ENCODE measurements at regions not wholly inside any gene's neighbourhood (a gene's known extent, or its start where the extent isn't known, plus 50 kb on each side); places are given as distances from the start of the nearest gene placed in this dataset.

- TF ChIP-seq CEBPB (IDR thresholded peaks at IDR 0.05) (no peak), REST (IDR thresholded peaks at IDR 0.05; ENCODE audit: low read depth) (no peak), FOXM1 (IDR thresholded peaks at IDR 0.05; ENCODE audit: borderline replicate concordance, low read depth) (no peak), EGR1 (IDR thresholded peaks at IDR 0.05) (no peak), USF1 (IDR thresholded peaks at IDR 0.05) (no peak), ZBTB7A (IDR thresholded peaks at IDR 0.05; ENCODE audit: low read depth) (no peak), NFIC (IDR thresholded peaks at IDR 0.05) (no peak), TEAD4 (IDR thresholded peaks at IDR 0.05) (no peak), YY1 (IDR thresholded peaks at IDR 0.05; ENCODE audit: low read depth) (no peak), TCF12 (IDR thresholded peaks at IDR 0.05; ENCODE audit: low read depth) (no peak), CREB1 (IDR thresholded peaks at IDR 0.05; ENCODE audit: low read depth) (no peak), EP300 (IDR thresholded peaks at IDR 0.05; ENCODE audit: borderline replicate concordance) (no peak), MAX (IDR thresholded peaks at IDR 0.05) (no peak), RAD21 (IDR thresholded peaks at IDR 0.05; ENCODE audit: low read depth) (no peak), TAF1 (IDR thresholded peaks at IDR 0.05; ENCODE audit: low read depth) (no peak)
Observed at GRCh38 chr5:105218018-105218417, 1655.4 kb upstream of the NUDT12 start.

- TF ChIP-seq REST (IDR thresholded peaks at IDR 0.05; ENCODE audit: low read depth) (no peak), EP300 (IDR thresholded peaks at IDR 0.05; ENCODE audit: borderline replicate concordance) (no peak), MAX (IDR thresholded peaks at IDR 0.05) (no peak), FOXM1 (IDR thresholded peaks at IDR 0.05; ENCODE audit: borderline replicate concordance, low read depth) (no peak), CEBPB (IDR thresholded peaks at IDR 0.05) (no peak), TEAD4 (IDR thresholded peaks at IDR 0.05) (no peak), TAF1 (IDR thresholded peaks at IDR 0.05; ENCODE audit: low read depth) (no peak), CREB1 (IDR thresholded peaks at IDR 0.05; ENCODE audit: low read depth) (no peak), EGR1 (IDR thresholded peaks at IDR 0.05) (no peak), NFIC (IDR thresholded peaks at IDR 0.05) (no peak), YY1 (IDR thresholded peaks at IDR 0.05; ENCODE audit: low read depth) (no peak), RAD21 (IDR thresholded peaks at IDR 0.05; ENCODE audit: low read depth) (no peak), USF1 (IDR thresholded peaks at IDR 0.05) (no peak), ZBTB7A (IDR thresholded peaks at IDR 0.05; ENCODE audit: low read depth) (no peak), TCF12 (IDR thresholded peaks at IDR 0.05; ENCODE audit: low read depth) (no peak)
Observed at GRCh38 chr5:105213078-105213477, 1650.5 kb upstream of the NUDT12 start.

- TF ChIP-seq YY1 (IDR thresholded peaks at IDR 0.05; ENCODE audit: low read depth): no peak
- TF ChIP-seq EGR1 (IDR thresholded peaks at IDR 0.05): no peak
- no peak for TF ChIP-seq CEBPB (IDR thresholded peaks at IDR 0.05)
- TF ChIP-seq MAX (IDR thresholded peaks at IDR 0.05): no peak
- TF ChIP-seq CREB1 (IDR thresholded peaks at IDR 0.05; ENCODE audit: low read depth): no peak
- no peak for TF ChIP-seq ZBTB7A (IDR thresholded peaks at IDR 0.05; ENCODE audit: low read depth)
- no peak for TF ChIP-seq TCF12 (IDR thresholded peaks at IDR 0.05; ENCODE audit: low read depth)
- no peak for TF ChIP-seq FOXM1 (IDR thresholded peaks at IDR 0.05; ENCODE audit: borderline replicate concordance, low read depth)
- no peak for TF ChIP-seq TEAD4 (IDR thresholded peaks at IDR 0.05)
- TF ChIP-seq NFIC (IDR thresholded peaks at IDR 0.05): no peak
Observed at GRCh38 chr5:105207066-105207465, 1644.5 kb upstream of the NUDT12 start.

- TF ChIP-seq EGR1 (IDR thresholded peaks at IDR 0.05): no peak
- no peak for TF ChIP-seq FOXM1 (IDR thresholded peaks at IDR 0.05; ENCODE audit: borderline replicate concordance, low read depth)
- TF ChIP-seq EP300 (IDR thresholded peaks at IDR 0.05; ENCODE audit: borderline replicate concordance): no peak
- no peak for TF ChIP-seq CREB1 (IDR thresholded peaks at IDR 0.05; ENCODE audit: low read depth)
- TF ChIP-seq TCF12 (IDR thresholded peaks at IDR 0.05; ENCODE audit: low read depth): no peak
- TF ChIP-seq USF1 (IDR thresholded peaks at IDR 0.05): no peak
Observed at GRCh38 chr5:105197531-105197930, 1634.9 kb upstream of the NUDT12 start.

- TF ChIP-seq EP300 (IDR thresholded peaks at IDR 0.05; ENCODE audit: borderline replicate concordance) (no peak), USF1 (IDR thresholded peaks at IDR 0.05) (no peak), TAF1 (IDR thresholded peaks at IDR 0.05; ENCODE audit: low read depth) (no peak), ZBTB7A (IDR thresholded peaks at IDR 0.05; ENCODE audit: low read depth) (no peak), RAD21 (IDR thresholded peaks at IDR 0.05; ENCODE audit: low read depth) (no peak), CREB1 (IDR thresholded peaks at IDR 0.05; ENCODE audit: low read depth) (no peak), MAX (IDR thresholded peaks at IDR 0.05) (no peak), YY1 (IDR thresholded peaks at IDR 0.05; ENCODE audit: low read depth) (no peak), EGR1 (IDR thresholded peaks at IDR 0.05) (no peak)
Observed at GRCh38 chr5:105195765-105196164, 1633.2 kb upstream of the NUDT12 start.
